ENCODE measurements at regions not wholly inside any gene's neighbourhood (a gene's known extent, or its start where the extent isn't known, plus 50 kb on each side); places are given as distances from the start of the nearest gene placed in this dataset.
"Not testable (repeated sequence)": the region's sequence is repeated elsewhere in the genome, so short reads cannot be mapped to it uniquely, and the experiment has no call there.

- Histone ChIP-seq H3K4me1 (replicated peaks in 1 of 2) (no peaks in the 10 kb centered on the region), H3K4me3 (no peak overlapping the region), H3K27me3 (no peaks in the 10 kb centered on the region), H3K9me3 (replicated peaks in 1 of 3) (no peaks in the 10 kb centered on the region), H3K27ac (no peak overlapping the region), H3K36me3 (replicated peaks in 1 of 2) (no peaks in the 10 kb centered on the region)
- DNase-seq: no peak
- 60 to 87% (median 76%) methylated on average over 1 of the region's 1 CpG for WGBS, 4 donors
- intact Hi-C loops (cut with DNase I): no loop called here
- TF ChIP-seq POLR2A (IDR thresholded peaks at IDR 0.05): no peak
- TF ChIP-seq CTCF (IDR thresholded peaks at IDR 0.05): no peak
Measured at GRCh38 chrX:142296421-142296820, 91.3 kb upstream of the MAGEC2 start.

- Histone ChIP-seq H3K27me3 (no peaks in the 10 kb centered on the region), H3K4me1 (replicated peaks in 1 of 2) (no peaks in the 10 kb centered on the region), H3K4me3 (no peak overlapping the region), H3K9me3 (replicated peaks in 1 of 3) (no peaks in the 10 kb centered on the region), H3K27ac (no peak overlapping the region), H3K36me3 (replicated peaks in 1 of 2) (no peaks in the 10 kb centered on the region)
- TF ChIP-seq POLR2A (IDR thresholded peaks at IDR 0.05) (no peak), CTCF (IDR thresholded peaks at IDR 0.05) (no peak)
- no peak for DNase-seq
- WGBS, 4 donors: 60 to 73% (median 67%) methylated on average over 3 of the region's 3 CpGs
- intact Hi-C loops (cut with DNase I): no loop called here
Measured at GRCh38 chrX:142295190-142295589, 90.1 kb upstream of the MAGEC2 start.

- H3K27me3 ChIP-seq; H3K9me3 ChIP-seq (replicated peaks in 1 of 3); H3K4me1 ChIP-seq (replicated peaks in 1 of 2); H3K4me3 ChIP-seq; H3K27ac ChIP-seq; H3K36me3 ChIP-seq (replicated peaks in 1 of 2); DNase-seq; intact Hi-C loops (cut with DNase I): not testable (repeated sequence)
- WGBS, 4 donors: 77 to 85% (median 83%) methylated on average over 4 to 7 of the region's 7 CpGs
Measured at GRCh38 chrX:142270166-142270565, 65.1 kb upstream of the MAGEC2 start.

- no peak for TF ChIP-seq CTCF (IDR thresholded peaks at IDR 0.05)
- no peak for TF ChIP-seq POLR2A (IDR thresholded peaks at IDR 0.05)
- Histone ChIP-seq H3K9me3 (replicated peaks in 1 of 3) (no peaks in the 10 kb centered on the region), H3K36me3 (replicated peaks in 1 of 2) (no peaks in the 10 kb centered on the region), H3K4me3 (no peak overlapping the region), H3K4me1 (replicated peaks in 1 of 2) (no peaks in the 10 kb centered on the region), H3K27ac (no peak overlapping the region), H3K27me3 (peaks cover 2% of the 10 kb centered on the region)
- intact Hi-C loops (cut with DNase I): no loop called here
- WGBS, 4 donors: 80 to 90% (median 83%) methylated on average over 2 to 10 of the region's 10 CpGs
- DNase-seq: no peak
Measured at GRCh38 chrX:142266417-142266816, 61.3 kb upstream of the MAGEC2 start.

- intact Hi-C loops (cut with DNase I); H3K4me3 ChIP-seq; H3K9me3 ChIP-seq (replicated peaks in 1 of 3); H3K36me3 ChIP-seq (replicated peaks in 1 of 2); DNase-seq; H3K4me1 ChIP-seq (replicated peaks in 1 of 2); H3K27ac ChIP-seq; H3K27me3 ChIP-seq: not testable (repeated sequence)
- 87 to 90% (median 87%) methylated on average over 10 to 16 of the region's 16 CpGs for WGBS, 4 donors
Measured at GRCh38 chrX:142265549-142265948, 60.5 kb upstream of the MAGEC2 start.
